Smooth muscle cell (in vitro differentiated cells): ENCODE measurements at regions not wholly inside any gene's neighbourhood (a gene's known extent, or its start where the extent isn't known, plus 50 kb on each side); places are given as distances from the start of the nearest gene placed in this dataset.

Experiments used
- DNase-seq: peaks from one replicate; lab custom pipeline; 2025; ENCODE audit not compliant: unreplicated experiment; lab: John Stamatoyannopoulos, UW
- H2AFZ ChIP-seq: fragments of 200-600 bp; sonication (generic); 2 replicates; pipeline ENCODE4 v1.6.0; 2016; ENCODE audit warnings: antibody characterized with exemption, low read depth, mild to moderate bottlenecking
- H3F3A ChIP-seq: fragments of 200-600 bp; sonication (generic); 2 replicates; pipeline ENCODE4 v1.6.0; 2017; ENCODE audit warnings: antibody characterized with exemption, low read depth
- H3K27ac ChIP-seq: fragments of 200-600 bp; sonication (generic); 2 replicates; pipeline ENCODE4 v1.5.1; 2016; ENCODE audit warnings: low read depth, mild to moderate bottlenecking
- H3K27me3 ChIP-seq: fragments of 200-600 bp; sonication (generic); 2 replicates; pipeline ENCODE4 v1.6.1; 2016; ENCODE audit warnings: low read depth, mild to moderate bottlenecking
- H3K36me3 ChIP-seq: fragments of 200-600 bp; sonication (generic); 2 replicates; pipeline ENCODE4 v1.5.1; 2016; ENCODE audit warnings: low read depth
- H3K4me1 ChIP-seq: fragments of 200-600 bp; sonication (generic); 2 replicates; pipeline ENCODE4 v1.5.1; 2016; ENCODE audit warnings: low read depth
- H3K4me2 ChIP-seq: fragments of 200-600 bp; sonication (generic); 2 replicates; pipeline ENCODE4 v1.6.0; 2016; ENCODE audit warnings: mild to moderate bottlenecking
- H3K4me3 ChIP-seq: fragments of 200-600 bp; sonication (generic); 2 replicates; pipeline ENCODE4 v1.5.1; 2016; ENCODE audit warnings: mild to moderate bottlenecking
- H3K79me2 ChIP-seq: fragments of 200-600 bp; sonication (generic); 2 replicates; pipeline ENCODE4 v1.6.0; 2016; ENCODE audit warnings: low read depth, mild to moderate bottlenecking
- H3K9ac ChIP-seq: fragments of 200-600 bp; sonication (generic); 2 replicates; pipeline ENCODE4 v1.6.0; 2016; ENCODE audit warnings: low read depth
- H3K9me3 ChIP-seq: fragments of 200-600 bp; sonication (generic); replicated peaks from 2 replicates; pipeline ENCODE4 v1.5.1; 2016; ENCODE audit warnings: low read depth
- H4K20me1 ChIP-seq: fragments of 200-600 bp; sonication (generic); 2 replicates; pipeline ENCODE4 v1.6.0; 2016; ENCODE audit warnings: low read depth
- CTCF ChIP-seq: fragments of 200-600 bp; sonication (generic); IDR thresholded peaks from 2 replicates; pipeline ENCODE4 v1.5.1; 2017; ENCODE audit warnings: borderline replicate concordance, mild to moderate bottlenecking, antibody characterized with exemption; ENCODE audit not compliant: insufficient read depth, poor library complexity, severe bottlenecking
- WGBS: methylation state at CpG from one replicate; pipeline ENCODE4 v1.1.7; 2016; ENCODE audit warnings: low lambda C conversion rate; 5-methylcytosine and 5-hydroxymethylcytosine counted together

- Histone ChIP-seq H2AFZ (no peak overlapping the region), H3K4me2 (no peak overlapping the region), H4K20me1 (no peaks in the 10 kb centered on the region), H3K9ac (no peak overlapping the region), H3K9me3 (no peaks in the 10 kb centered on the region), H3K4me1 (no peaks in the 10 kb centered on the region), H3K27ac (no peak overlapping the region), H3K27me3 (no peaks in the 10 kb centered on the region), H3K36me3 (no peaks in the 10 kb centered on the region), H3K4me3 (no peak overlapping the region), H3K79me2 (no peaks in the 10 kb centered on the region), H3F3A (no peaks in the 10 kb centered on the region)
- no peak for DNase-seq
- TF ChIP-seq CTCF, result no peak
- WGBS, result 61% methylated on average over 10 of the region's 10 CpGs
These were observed 74.8 kb upstream of the BMP2 start for GRCh38 chr20:6692566-6693173.

DNA sequence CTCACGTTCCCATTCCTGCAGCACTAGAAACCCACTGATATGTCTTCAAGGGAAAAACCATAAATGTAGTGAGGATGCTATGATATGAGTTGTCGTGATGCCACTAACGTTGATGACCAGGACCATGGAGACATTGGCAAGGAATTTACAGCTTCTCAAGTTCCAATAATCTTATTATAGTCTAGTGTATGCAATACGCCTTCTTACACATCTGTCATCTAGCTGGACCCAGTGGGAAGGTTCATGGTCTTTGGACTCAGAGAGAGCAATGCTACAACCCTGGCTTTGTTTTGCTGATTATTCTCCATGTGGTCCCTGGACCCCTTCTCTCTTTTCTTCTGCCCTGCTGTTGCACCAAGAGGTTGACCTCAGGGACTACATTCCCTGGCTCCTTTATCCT is 76.0 kb upstream of the BMP2 start:
- Histone ChIP-seq H3K27me3 (no peaks in the 10 kb centered on the region), H3K4me1 (no peaks in the 10 kb centered on the region), H3K9ac (no peak overlapping the region), H2AFZ (no peak overlapping the region), H3K4me2 (no peak overlapping the region), H3K79me2 (no peaks in the 10 kb centered on the region), H3K36me3 (no peaks in the 10 kb centered on the region), H4K20me1 (no peaks in the 10 kb centered on the region), H3K27ac (no peak overlapping the region), H3K4me3 (no peak overlapping the region), H3F3A (no peaks in the 10 kb centered on the region), H3K9me3 (no peaks in the 10 kb centered on the region)
- WGBS, result 69% methylated on average over 4 of the region's 4 CpGs
- no peak for DNase-seq
- TF ChIP-seq CTCF, result no peak

- 92% methylated on average over 7 of the region's 7 CpGs for WGBS
These were observed 78.0 kb upstream of the BMP2 start for GRCh38 chr20:6689339-6689973.

More at GRCh38 chr20:6689339-6689973, 78.0 kb upstream of the BMP2 start:
- H3K4me1 ChIP-seq, result no peaks in the 10 kb centered on the region
- no peak for DNase-seq
- H3F3A ChIP-seq, result no peaks in the 10 kb centered on the region
- H4K20me1 ChIP-seq, result no peaks in the 10 kb centered on the region
- no peak overlapping the region for H3K4me2 ChIP-seq
- no peaks in the 10 kb centered on the region for H3K9me3 ChIP-seq
- H3K4me3 ChIP-seq, result no peak overlapping the region
- no peak overlapping the region for H3K27ac ChIP-seq
- H3K79me2 ChIP-seq, result no peaks in the 10 kb centered on the region
- H2AFZ ChIP-seq, result no peak overlapping the region
- H3K27me3 ChIP-seq, result no peaks in the 10 kb centered on the region
- H3K36me3 ChIP-seq, result no peaks in the 10 kb centered on the region
- H3K9ac ChIP-seq, result no peak overlapping the region
- no peak for TF ChIP-seq CTCF
